ENCODE measurements at regions not wholly inside any gene's neighbourhood (a gene's known extent, or its start where the extent isn't known, plus 50 kb on each side); places are given as distances from the start of the nearest gene placed in this dataset.

GRCh38 chr2:180753809-180754761 lies 226.3 kb upstream of the UBE2E3 start:
- TF ChIP-seq CTCF (conservative IDR thresholded peaks at IDR 0.05; ENCODE audit: low read depth, low read length) = no peak
- no peak for TF ChIP-seq EZH2 (IDR thresholded peaks at IDR 0.05; ENCODE audit: borderline replicate concordance, low read depth, low read length, poor library complexity, severe bottlenecking)

All from A673 (cell line).